SK-N-SH treated with all-trans-retinoic acid at 6 μM for 48 hours (cell line): ENCODE measurements at regions not wholly inside any gene's neighbourhood (a gene's known extent, or its start where the extent isn't known, plus 50 kb on each side); places are given as distances from the start of the nearest gene placed in this dataset.

ENCODE experiments used
- ARNTL ChIP-seq: fragments of 450-650 bp; formaldehyde crosslinking; IDR thresholded peaks from 2 replicates; pipeline ENCODE4 v1.5.0; 2020; ENCODE audit warnings: low read depth, mild to moderate bottlenecking, moderate library complexity, borderline replicate concordance
- BACH2 ChIP-seq: fragments of 250-450 bp; sonication (Bioruptor Pico); IDR thresholded peaks from 2 replicates; pipeline ENCODE4 v1.9.0; 2021; ENCODE audit warnings: mild to moderate bottlenecking, borderline replicate concordance
- SNAI2 ChIP-seq: fragments of 250-450 bp; sonication (Bioruptor Pico); IDR thresholded peaks from 2 replicates; pipeline ENCODE4 v1.5.0; 2020; ENCODE audit warnings: mild to moderate bottlenecking, moderate library complexity
- TCF4 ChIP-seq: fragments of 250-450 bp; sonication (Bioruptor Pico); IDR thresholded peaks from 2 replicates; pipeline ENCODE4 v1.8.0; 2021; ENCODE audit warnings: mild to moderate bottlenecking, moderate library complexity, borderline replicate concordance
- ZFP3 ChIP-seq: fragments of 250-450 bp; sonication (Bioruptor Pico); IDR thresholded peaks from 2 replicates; pipeline ENCODE4 v1.5.0; 2020; ENCODE audit warnings: mild to moderate bottlenecking, moderate library complexity

GRCh38 chr1:56434740-56435139, 144.6 kb downstream of the PLPP3 start:
- TF ChIP-seq ARNTL (CRISPR knock-in tag) (no peak), BACH2 (no peak), TCF4 (no peak), SNAI2 (CRISPR knock-in tag) (no peak), ZFP3 (no peak)
